ENCODE measurements at regions not wholly inside any gene's neighbourhood (a gene's known extent, or its start where the extent isn't known, plus 50 kb on each side); places are given as distances from the start of the nearest gene placed in this dataset.

GRCh38 chr13:24083722-24084421, 76.6 kb upstream of the SPATA13 start:
- DNase-seq (ENCODE audit: low spot score), result no peak
- no peak for TF ChIP-seq CTCF (IDR thresholded peaks at IDR 0.05; ENCODE audit: extremely low read depth, missing control alignments)

- no peak for DNase-seq (ENCODE audit: low spot score)
- no peak for TF ChIP-seq CTCF (IDR thresholded peaks at IDR 0.05; ENCODE audit: extremely low read depth, missing control alignments)
These were observed 74.9 kb upstream of the SPATA13 start for GRCh38 chr13:24085662-24086061.

DNA sequence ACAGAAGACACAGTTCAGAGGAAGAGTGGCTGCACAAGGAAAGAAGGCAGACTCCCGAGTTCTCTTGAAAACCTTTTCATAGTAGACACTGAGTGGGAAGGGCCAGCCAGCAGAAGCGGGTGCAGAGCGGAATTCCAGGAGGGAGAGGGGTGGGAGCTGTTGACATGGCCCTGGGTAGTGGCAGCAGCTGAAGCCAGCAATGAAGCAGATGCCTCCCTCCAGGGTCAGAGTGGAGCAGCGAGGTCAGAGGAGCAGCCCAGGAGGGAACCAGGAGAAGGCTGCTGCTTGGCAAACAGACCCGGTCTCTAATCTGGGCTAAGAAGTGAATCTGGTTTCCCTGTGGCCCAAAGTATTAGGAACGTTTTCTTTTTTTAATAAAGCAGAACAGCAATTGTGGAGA, 73.9 kb upstream of the SPATA13 start:
- DNase-seq (ENCODE audit: low spot score), result no peak
- no peak for TF ChIP-seq CTCF (IDR thresholded peaks at IDR 0.05; ENCODE audit: extremely low read depth, missing control alignments)

DNA sequence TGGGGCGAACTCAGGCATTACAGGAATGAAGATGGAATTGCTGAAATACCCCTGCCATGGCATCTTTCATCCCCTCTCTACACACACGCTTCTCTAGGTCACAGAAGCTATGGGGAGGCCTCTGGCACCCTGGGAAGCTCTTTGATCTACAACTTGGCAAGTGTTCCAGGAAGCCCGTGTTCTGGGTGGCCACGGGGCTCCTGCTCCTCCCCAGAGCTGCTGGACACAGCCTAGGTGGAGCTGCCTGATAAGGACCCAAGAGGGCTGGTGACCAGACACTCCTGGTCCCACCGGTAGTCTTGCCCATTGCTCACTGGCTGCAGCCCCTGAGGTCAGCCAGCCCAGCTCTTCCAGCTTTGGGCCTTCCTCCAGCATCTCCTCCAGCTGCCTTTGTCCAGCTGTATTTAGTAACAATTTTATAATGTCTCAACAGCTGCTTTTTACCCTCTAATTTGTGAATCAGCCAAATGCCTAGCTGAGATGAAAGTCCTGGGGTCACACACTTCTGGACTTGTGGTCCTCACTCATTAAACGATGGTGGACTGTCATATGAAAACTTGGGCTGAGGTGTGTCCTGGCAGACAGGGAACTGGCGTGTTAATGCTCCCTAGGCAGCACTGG, 72.8 kb upstream of the SPATA13 start:
- no peak for TF ChIP-seq CTCF (IDR thresholded peaks at IDR 0.05; ENCODE audit: extremely low read depth, missing control alignments)
- no peak for DNase-seq (ENCODE audit: low spot score)

DNA sequence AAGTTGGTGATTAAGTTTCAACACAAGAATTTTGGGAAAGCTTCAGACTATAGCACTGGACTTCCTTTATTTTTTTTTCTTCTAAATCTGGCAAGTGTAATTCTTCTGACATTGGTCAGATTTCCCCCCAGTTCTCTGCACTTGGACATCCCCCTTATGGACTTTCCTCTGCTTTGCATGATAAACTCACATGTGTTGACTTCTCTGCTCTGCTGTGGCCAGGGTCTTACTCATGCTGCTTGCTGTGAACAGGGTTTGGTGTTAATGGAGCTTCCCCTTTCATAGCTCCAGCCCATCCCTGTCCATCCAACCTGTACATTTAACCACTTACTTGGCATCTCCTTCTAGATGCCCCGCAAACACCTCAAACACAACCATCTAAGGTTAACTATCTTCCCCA, 70.5 kb upstream of the SPATA13 start:
- no peak for DNase-seq (ENCODE audit: low spot score)
- TF ChIP-seq CTCF (IDR thresholded peaks at IDR 0.05; ENCODE audit: extremely low read depth, missing control alignments), result no peak

GRCh38 chr13:24091080-24091479, 69.4 kb upstream of the SPATA13 start:
- DNase-seq (ENCODE audit: low spot score), result no peak
- no peak for TF ChIP-seq CTCF (IDR thresholded peaks at IDR 0.05; ENCODE audit: extremely low read depth, missing control alignments)

DNA sequence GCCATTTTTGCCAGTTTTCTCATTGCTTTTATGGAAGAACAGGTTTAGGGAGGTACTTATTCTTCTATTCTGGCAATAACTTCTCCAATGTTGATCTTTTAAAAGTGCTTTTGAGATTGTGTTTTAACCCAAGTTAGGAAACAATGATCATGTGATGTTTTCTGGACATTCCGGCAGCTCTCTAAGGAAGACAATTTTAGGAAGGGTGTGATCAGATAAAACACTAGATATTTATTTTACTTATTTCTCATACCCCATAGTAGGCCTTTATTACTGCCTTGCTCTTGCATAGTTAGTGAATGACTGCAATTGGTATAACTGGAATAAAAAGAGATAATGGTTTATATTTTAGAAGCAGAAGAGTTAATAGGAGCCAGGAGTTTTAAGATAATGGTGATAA, 68.4 kb upstream of the SPATA13 start:
- no peak for TF ChIP-seq CTCF (IDR thresholded peaks at IDR 0.05; ENCODE audit: extremely low read depth, missing control alignments)
- DNase-seq (ENCODE audit: low spot score), result no peak

Data from GM20000 (cell line).